ENCODE measurements at regions not wholly inside any gene's neighbourhood (a gene's known extent, or its start where the extent isn't known, plus 50 kb on each side); places are given as distances from the start of the nearest gene placed in this dataset.

DNA sequence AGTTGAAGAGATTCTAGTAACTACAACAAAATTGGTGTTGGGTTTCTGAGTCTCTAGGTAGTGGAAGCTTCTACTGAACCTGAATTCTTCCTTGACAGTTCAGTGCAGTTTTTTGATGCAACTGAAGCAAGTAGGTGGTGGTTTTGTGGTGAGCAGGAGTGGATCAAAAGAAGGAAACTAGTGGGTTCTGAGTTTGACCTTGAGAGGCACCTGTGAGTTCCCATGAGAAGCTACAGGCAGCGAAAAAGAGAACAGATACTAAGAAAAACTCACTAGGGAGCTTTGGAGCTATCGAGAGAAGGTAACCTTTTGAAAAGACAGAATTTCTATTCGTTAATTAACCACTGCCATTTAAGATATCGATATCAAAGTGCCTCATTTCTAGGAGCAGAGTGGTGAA, 145.2 kb downstream of the PDHA2 start:
- Histone ChIP-seq H3K4me3 (ENCODE audit: low read depth, low read length) (no peak overlapping the region), H3K36me3 (ENCODE audit: control insufficient read depth, insufficient read depth, low read length) (no peaks in the 10 kb centered on the region), H3K27ac (ENCODE audit: low read depth, low read length) (no peak overlapping the region), H3K4me1 (ENCODE audit: control insufficient read depth, insufficient read depth, low read length) (no peaks in the 10 kb centered on the region), H3K27me3 (ENCODE audit: control insufficient read depth, insufficient read depth, low read length) (no peaks in the 10 kb centered on the region), H3K9me3 (ENCODE audit: control insufficient read depth, insufficient read depth, low read length) (no peaks in the 10 kb centered on the region)
- DNase-seq (ENCODE audit: low read depth in 4 of 6, low spot score in 6 of 6) = no peak
- no CpG with 5 or more reads among the region's 4 CpGs for WGBS (ENCODE audit: insufficient coverage)

DNA sequence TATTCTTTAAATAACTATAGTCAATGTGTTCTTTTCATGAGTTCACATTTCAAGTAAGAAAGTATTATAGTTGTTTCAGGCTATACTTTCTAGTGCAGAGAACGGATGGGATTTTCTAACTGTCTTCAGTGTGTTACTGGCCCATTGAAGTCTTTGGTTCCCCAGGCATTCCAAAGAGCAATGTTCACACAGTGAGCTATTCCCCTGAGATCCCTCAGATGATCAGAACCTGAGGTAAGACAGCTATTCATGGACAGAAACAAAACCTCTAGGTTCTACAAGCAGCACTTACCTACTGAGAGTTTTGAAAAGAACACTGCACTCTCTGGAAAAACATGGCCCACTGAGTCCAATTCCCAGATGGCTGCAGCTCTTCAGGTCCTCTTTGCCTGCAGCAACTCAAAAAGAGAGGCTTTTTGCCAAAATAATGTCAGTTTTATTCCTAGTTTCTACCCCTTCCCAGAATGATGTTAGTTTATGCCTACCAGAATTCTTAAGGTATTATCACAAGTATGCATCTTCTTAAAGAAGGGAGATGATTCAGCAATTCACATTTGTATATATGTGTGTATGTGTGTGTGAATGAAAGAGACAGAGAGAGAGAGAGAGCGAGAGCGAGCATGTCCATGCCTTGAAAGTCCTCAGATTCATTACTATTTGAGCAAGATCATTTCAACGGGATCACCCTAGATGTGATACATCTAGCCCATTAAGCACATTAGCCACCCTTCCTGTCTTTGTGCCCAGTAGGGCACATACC, 146.1 kb downstream of the PDHA2 start:
- Histone ChIP-seq H3K9me3 (ENCODE audit: control insufficient read depth, insufficient read depth, low read length) (no peaks in the 10 kb centered on the region), H3K27ac (ENCODE audit: low read depth, low read length) (no peak overlapping the region), H3K27me3 (ENCODE audit: control insufficient read depth, insufficient read depth, low read length) (no peaks in the 10 kb centered on the region), H3K36me3 (ENCODE audit: control insufficient read depth, insufficient read depth, low read length) (no peaks in the 10 kb centered on the region), H3K4me1 (ENCODE audit: control insufficient read depth, insufficient read depth, low read length) (no peaks in the 10 kb centered on the region), H3K4me3 (ENCODE audit: low read depth, low read length) (no peak overlapping the region)
- 88% methylated on average over 1 of the region's 4 CpGs for WGBS (ENCODE audit: insufficient coverage)
- DNase-seq (ENCODE audit: low read depth in 4 of 6, low spot score in 6 of 6) = no peak

DNA sequence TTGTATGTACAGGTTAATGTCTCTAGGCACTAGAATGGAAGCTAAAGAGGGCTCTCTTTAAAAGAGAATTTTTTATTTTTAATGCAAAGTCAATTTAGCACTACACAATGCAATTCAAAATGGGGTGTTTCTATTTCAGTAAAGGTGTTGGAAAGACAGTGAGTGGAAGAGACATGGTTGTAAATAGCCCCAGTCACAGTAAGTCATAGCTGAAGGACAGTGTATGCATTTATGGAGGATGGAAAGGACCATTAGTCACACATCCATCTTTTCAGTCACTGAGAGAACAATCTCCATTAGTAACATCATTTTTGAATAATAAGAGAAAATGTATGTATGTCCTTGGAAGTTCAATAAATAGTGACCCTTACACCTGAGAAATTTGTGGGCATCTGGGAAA, 148.0 kb downstream of the PDHA2 start:
- Histone ChIP-seq H3K4me1 (ENCODE audit: control insufficient read depth, insufficient read depth, low read length) (no peaks in the 10 kb centered on the region), H3K36me3 (ENCODE audit: control insufficient read depth, insufficient read depth, low read length) (no peaks in the 10 kb centered on the region), H3K27ac (ENCODE audit: low read depth, low read length) (no peak overlapping the region), H3K4me3 (ENCODE audit: low read depth, low read length) (no peak overlapping the region), H3K27me3 (ENCODE audit: control insufficient read depth, insufficient read depth, low read length) (no peaks in the 10 kb centered on the region), H3K9me3 (ENCODE audit: control insufficient read depth, insufficient read depth, low read length) (no peaks in the 10 kb centered on the region)
- no peak for DNase-seq (ENCODE audit: low read depth in 4 of 6, low spot score in 6 of 6)

DNA sequence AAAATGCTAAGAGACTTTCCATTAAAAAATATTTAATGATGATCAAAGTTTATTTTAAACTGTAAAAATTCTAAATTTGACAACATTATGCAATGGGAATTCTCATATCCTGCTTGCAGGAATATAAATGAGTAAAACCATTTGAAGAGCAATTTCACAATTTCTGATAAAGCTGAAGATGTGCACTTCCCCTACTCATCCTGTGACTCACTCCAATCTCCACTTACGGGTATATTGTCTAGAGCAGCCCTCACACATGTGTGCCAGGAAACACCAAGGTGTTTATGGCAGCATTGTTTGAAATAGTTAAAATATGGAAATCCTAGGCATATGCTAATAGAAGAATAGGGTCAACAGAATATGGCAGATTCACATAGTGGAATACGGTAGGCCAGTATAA, 158.4 kb downstream of the PDHA2 start:
- no CpG with 5 or more reads among the region's 2 CpGs for WGBS (ENCODE audit: insufficient coverage)
- Histone ChIP-seq H3K27ac (ENCODE audit: low read depth, low read length) (no peak overlapping the region), H3K4me3 (ENCODE audit: low read depth, low read length) (no peak overlapping the region), H3K4me1 (ENCODE audit: control insufficient read depth, insufficient read depth, low read length) (no peaks in the 10 kb centered on the region), H3K36me3 (ENCODE audit: control insufficient read depth, insufficient read depth, low read length) (no peaks in the 10 kb centered on the region), H3K9me3 (ENCODE audit: control insufficient read depth, insufficient read depth, low read length) (no peaks in the 10 kb centered on the region), H3K27me3 (ENCODE audit: control insufficient read depth, insufficient read depth, low read length) (no peaks in the 10 kb centered on the region)
- DNase-seq (ENCODE audit: low read depth in 4 of 6, low spot score in 6 of 6) = no peak

DNA sequence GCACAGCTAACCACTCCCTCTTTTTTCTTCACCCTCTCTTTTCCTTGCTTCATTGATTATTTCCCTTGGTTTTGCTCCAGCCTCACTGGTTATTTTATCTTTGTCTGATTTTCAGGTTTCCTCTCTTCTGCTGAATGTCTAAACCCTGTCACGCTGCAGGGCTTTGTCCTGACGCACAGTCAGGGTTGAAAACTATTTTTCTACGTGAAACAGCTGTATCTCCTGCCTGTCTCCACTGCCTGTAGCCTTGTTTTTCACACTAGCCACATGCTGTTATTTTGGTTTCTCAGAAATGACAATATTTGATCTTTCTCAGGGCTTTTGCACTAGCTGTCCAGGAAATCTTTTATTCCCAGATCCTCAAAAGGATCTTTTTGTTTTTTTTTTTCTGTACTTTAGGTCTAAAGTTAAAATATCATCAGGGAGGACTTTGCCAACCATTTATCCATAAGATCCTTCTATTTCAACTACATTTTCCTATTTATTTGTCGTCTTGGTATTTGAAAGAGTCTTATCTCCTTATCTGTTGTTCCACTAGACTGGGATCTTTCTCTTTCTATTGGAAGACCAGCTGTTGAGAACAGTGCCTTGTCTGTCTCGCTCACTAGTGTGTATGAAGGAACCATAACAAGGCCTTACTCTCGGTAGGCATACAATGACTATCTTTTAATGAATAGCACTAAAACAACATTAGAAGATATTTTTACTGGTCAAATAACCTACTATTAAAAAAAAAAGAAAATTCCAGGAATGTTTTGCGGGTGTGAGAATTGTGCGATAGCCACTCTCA, 164.3 kb downstream of the PDHA2 start:
- 48% methylated on average over 3 of the region's 8 CpGs for WGBS (ENCODE audit: insufficient coverage)
- H3K36me3 ChIP-seq (ENCODE audit: control insufficient read depth, insufficient read depth, low read length) = no peaks in the 10 kb centered on the region
- H3K4me3 ChIP-seq (ENCODE audit: low read depth, low read length) = no peak overlapping the region
- H3K27me3 ChIP-seq (ENCODE audit: control insufficient read depth, insufficient read depth, low read length) = no peaks in the 10 kb centered on the region
- H3K27ac ChIP-seq (ENCODE audit: low read depth, low read length) = peak overlapping the region; percentile 33
- H3K9me3 ChIP-seq (ENCODE audit: control insufficient read depth, insufficient read depth, low read length) = no peaks in the 10 kb centered on the region
- peak in 1 of 6 donors; percentile 32 for DNase-seq (ENCODE audit: low read depth in 4 of 6, low spot score in 6 of 6)
- H3K4me1 ChIP-seq (ENCODE audit: control insufficient read depth, insufficient read depth, low read length) = no peaks in the 10 kb centered on the region

DNA sequence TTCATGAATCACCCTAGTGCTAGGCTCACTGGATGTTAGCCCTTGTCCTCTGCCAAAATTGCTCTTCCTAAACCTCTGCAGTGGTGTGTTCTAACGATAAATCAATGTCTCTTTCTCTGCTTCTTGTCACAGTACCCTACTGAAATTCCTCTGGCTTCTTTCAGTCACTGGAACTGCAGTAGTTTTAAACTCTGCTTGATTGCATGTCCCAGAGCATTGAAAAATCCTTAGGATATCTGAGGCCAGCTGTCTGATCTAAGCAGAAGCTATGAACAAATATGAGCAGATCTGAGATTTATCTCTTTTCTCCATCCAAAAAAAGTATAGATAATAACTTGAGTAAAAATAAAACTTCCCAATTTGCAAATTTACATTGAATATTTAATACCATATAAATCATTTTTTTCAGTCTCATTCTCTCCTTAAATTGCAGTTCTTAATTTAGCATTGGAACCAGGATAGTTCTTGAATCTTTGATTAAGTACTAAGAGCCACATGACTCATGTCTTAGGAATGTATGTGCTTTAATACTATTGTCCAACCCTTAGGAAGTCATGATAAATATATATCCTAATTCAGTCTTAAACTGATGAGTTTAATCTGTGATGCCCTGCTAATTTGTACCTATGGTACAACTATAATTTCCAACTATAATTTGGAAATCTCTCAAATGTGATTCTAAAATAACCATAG, 169.7 kb downstream of the PDHA2 start:
- Histone ChIP-seq H3K27ac (ENCODE audit: low read depth, low read length) (no peak overlapping the region), H3K4me1 (ENCODE audit: control insufficient read depth, insufficient read depth, low read length) (no peaks in the 10 kb centered on the region), H3K4me3 (ENCODE audit: low read depth, low read length) (no peak overlapping the region), H3K27me3 (ENCODE audit: control insufficient read depth, insufficient read depth, low read length) (no peaks in the 10 kb centered on the region), H3K9me3 (ENCODE audit: control insufficient read depth, insufficient read depth, low read length) (no peaks in the 10 kb centered on the region), H3K36me3 (ENCODE audit: control insufficient read depth, insufficient read depth, low read length) (no peaks in the 10 kb centered on the region)
- DNase-seq (ENCODE audit: low read depth in 4 of 6, low spot score in 6 of 6) = peak in 1 of 6 donors; percentile 4
- 91% methylated on average over 1 of the region's 1 CpG for WGBS (ENCODE audit: insufficient coverage)

DNA sequence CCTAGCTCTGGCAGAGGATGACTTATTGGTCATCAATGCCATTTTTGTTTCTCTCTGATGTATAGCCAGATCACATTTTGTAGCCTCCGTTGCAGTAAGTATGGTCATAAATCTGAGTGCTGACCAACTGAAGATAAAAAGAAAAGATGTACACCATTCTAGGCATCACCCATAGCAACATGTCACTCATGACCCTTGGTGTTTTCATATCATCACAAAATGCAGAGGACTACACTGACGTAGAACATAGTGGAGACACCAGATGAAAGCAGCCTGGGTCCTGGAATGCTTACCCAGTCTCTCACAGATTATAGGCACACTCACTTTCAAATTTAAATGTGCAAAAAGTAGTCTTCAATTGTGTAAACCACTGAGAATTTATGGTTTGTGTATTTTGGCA, 172.8 kb downstream of the PDHA2 start:
- no peak overlapping the region for H3K4me3 ChIP-seq (ENCODE audit: low read depth, low read length)
- WGBS (ENCODE audit: insufficient coverage) = no CpG with 5 or more reads among the region's 2 CpGs
- H3K27ac ChIP-seq (ENCODE audit: low read depth, low read length) = no peak overlapping the region
- H3K9me3 ChIP-seq (ENCODE audit: control insufficient read depth, insufficient read depth, low read length) = no peaks in the 10 kb centered on the region
- no peaks in the 10 kb centered on the region for H3K27me3 ChIP-seq (ENCODE audit: control insufficient read depth, insufficient read depth, low read length)
- no peak for DNase-seq (ENCODE audit: low read depth in 4 of 6, low spot score in 6 of 6)
- no peaks in the 10 kb centered on the region for H3K4me1 ChIP-seq (ENCODE audit: control insufficient read depth, insufficient read depth, low read length)
- no peaks in the 10 kb centered on the region for H3K36me3 ChIP-seq (ENCODE audit: control insufficient read depth, insufficient read depth, low read length)

DNA sequence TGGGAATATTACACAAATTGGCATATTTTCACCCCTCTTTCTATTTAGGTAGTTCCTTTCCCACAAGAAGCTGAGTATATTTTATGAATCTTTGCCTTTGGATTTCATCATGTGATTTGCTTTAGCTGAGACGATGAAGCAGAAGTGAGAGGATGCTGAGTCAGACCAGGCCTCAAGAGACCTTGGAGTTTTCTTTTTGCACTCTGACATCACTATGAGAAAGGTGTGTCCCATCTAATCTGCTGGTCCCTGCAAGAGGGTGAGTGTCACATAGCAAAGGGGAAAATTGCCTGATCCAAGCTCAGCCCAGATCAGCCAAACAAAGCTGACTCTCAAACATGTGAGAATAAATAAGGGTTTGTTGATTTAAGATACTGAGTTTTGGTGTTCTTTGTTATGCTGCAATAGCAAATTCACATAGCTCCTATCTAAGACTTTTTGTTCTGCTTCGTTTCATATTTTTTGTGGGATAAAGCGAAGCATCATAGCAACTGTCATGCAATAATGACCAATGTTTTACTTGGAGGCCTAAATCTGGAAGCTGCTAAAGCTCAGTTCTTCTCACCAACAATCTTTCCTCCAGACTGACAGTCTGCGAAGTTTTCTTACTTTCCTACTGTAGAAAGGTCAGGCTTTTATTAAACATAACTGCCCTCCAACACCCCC, 176.9 kb downstream of the PDHA2 start:
- Histone ChIP-seq H3K27me3 (ENCODE audit: control insufficient read depth, insufficient read depth, low read length) (no peaks in the 10 kb centered on the region), H3K36me3 (ENCODE audit: control insufficient read depth, insufficient read depth, low read length) (no peaks in the 10 kb centered on the region), H3K27ac (ENCODE audit: low read depth, low read length) (no peak overlapping the region), H3K4me1 (ENCODE audit: control insufficient read depth, insufficient read depth, low read length) (no peaks in the 10 kb centered on the region), H3K9me3 (ENCODE audit: control insufficient read depth, insufficient read depth, low read length) (no peaks in the 10 kb centered on the region), H3K4me3 (ENCODE audit: low read depth, low read length) (no peak overlapping the region)
- DNase-seq (ENCODE audit: low read depth in 4 of 6, low spot score in 6 of 6) = no peak
- WGBS (ENCODE audit: insufficient coverage) = 75% methylated on average over 1 of the region's 4 CpGs

DNA sequence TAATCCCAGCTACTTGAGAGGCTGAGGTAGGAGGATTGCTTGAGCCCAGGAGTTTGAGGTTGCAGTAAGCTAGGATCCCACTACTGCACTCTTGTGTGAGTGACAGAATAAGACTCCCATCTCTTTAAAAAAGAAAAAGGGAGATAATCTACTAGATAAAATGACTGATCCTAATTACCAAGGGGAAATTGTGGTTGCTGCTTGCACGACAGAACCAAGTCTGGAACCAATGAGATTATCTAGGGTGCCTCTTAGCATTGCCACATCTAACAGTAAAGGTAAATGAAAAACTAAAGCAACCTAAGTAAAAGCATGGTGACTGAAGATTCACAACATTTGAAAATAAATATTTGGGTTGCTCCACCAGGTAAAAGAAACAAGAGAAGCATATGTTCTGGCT, 185.1 kb downstream of the PDHA2 start:
- no CpG with 5 or more reads among the region's 1 CpG for WGBS (ENCODE audit: insufficient coverage)
- no peak overlapping the region for H3K27ac ChIP-seq (ENCODE audit: low read depth, low read length)
- no peaks in the 10 kb centered on the region for H3K27me3 ChIP-seq (ENCODE audit: control insufficient read depth, insufficient read depth, low read length)
- no peaks in the 10 kb centered on the region for H3K36me3 ChIP-seq (ENCODE audit: control insufficient read depth, insufficient read depth, low read length)
- H3K9me3 ChIP-seq (ENCODE audit: control insufficient read depth, insufficient read depth, low read length) = no peaks in the 10 kb centered on the region
- no peaks in the 10 kb centered on the region for H3K4me1 ChIP-seq (ENCODE audit: control insufficient read depth, insufficient read depth, low read length)
- no peak for DNase-seq (ENCODE audit: low read depth in 4 of 6, low spot score in 6 of 6)
- no peak overlapping the region for H3K4me3 ChIP-seq (ENCODE audit: low read depth, low read length)

Data from spinal cord (tissue), 9 donors.